GM13976 (cell line): ENCODE measurements at regions not wholly inside any gene's neighbourhood (a gene's known extent, or its start where the extent isn't known, plus 50 kb on each side); places are given as distances from the start of the nearest gene placed in this dataset.

ENCODE experiments used
- DNase-seq: peaks from one replicate; pipeline ENCODE4 v3.0.0; 2012; ENCODE audit warnings: low spot score
- CTCF ChIP-seq: IDR thresholded peaks from 2 replicates; pipeline ENCODE4 v1.5.1; 2012; ENCODE audit warnings: borderline replicate concordance, mild to moderate bottlenecking; ENCODE audit not compliant: insufficient read depth; ENCODE audit errors: extremely low read depth, missing control alignments, control extremely low read depth
- in situ Hi-C: fragments of 300-500 bp; cut with MboI; formaldehyde crosslinking; loops from one replicate; pipeline ENCODE4 v1.12.0; 2022; ENCODE audit warnings: low sequenced_read_pairs, mixed read lengths, inconsistent platforms; ENCODE audit not compliant: unreplicated experiment

- in situ Hi-C loops: no loop called here
- no peak for TF ChIP-seq CTCF
These were observed 132.8 kb upstream of the DYNLRB2 start for GRCh38 chr16:80408014-80408413.

GRCh38 chr16:80407265-80407987 is 133.4 kb upstream of the DYNLRB2 start:
- DNase-seq: no peak
- TF ChIP-seq CTCF: no peak
- in situ Hi-C loops: no loop called here

More at GRCh38 chr16:80408014-80408413, 132.8 kb upstream of the DYNLRB2 start:
- no peak for DNase-seq

- no peak for DNase-seq
- in situ Hi-C loops: no loop called here
- TF ChIP-seq CTCF: no peak
These were observed 135.9 kb upstream of the DYNLRB2 start for GRCh38 chr16:80404847-80405246.

- in situ Hi-C loops: no loop called here
- DNase-seq: no peak
- no peak for TF ChIP-seq CTCF
These were observed 136.9 kb upstream of the DYNLRB2 start for GRCh38 chr16:80403894-80404293.

- in situ Hi-C loops: no loop called here
- no peak for TF ChIP-seq CTCF
These were observed 149.8 kb upstream of the DYNLRB2 start for GRCh38 chr16:80390871-80391489.

GRCh38 chr16:80390046-80390445 is 150.7 kb upstream of the DYNLRB2 start:
- DNase-seq: no peak
- no peak for TF ChIP-seq CTCF
- in situ Hi-C loops: no loop called here

More at GRCh38 chr16:80390871-80391489, 149.8 kb upstream of the DYNLRB2 start:
- DNase-seq: no peak
